Fibroblast of skin of scalp (primary cell): ENCODE measurements at regions not wholly inside any gene's neighbourhood (a gene's known extent, or its start where the extent isn't known, plus 50 kb on each side); places are given as distances from the start of the nearest gene placed in this dataset.
"Not testable (repeated sequence)": the region's sequence is repeated elsewhere in the genome, so short reads cannot be mapped to it uniquely, and the experiment has no call there.

Experiments used
- DNase-seq: peaks from one replicate; pipeline ENCODE4 v3.0.0-alpha.2; 2013

DNA sequence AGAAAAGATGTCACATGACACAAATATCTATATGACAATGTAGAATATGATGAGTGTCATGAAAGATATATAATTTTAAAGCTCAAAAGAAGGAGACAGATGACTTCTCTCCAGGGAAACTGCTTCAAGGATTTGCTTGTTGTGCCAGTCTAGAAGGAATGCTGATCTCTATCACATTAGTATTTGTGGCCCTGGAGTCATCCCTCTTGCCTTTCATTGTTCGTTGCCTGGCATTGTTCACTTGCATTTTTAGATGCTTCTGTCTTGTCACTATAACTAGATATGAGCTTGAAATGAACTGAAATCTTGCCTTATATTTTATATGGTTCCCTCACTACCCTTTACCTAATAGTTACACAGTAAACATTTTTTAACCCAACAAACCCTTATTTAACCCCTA lies 207.5 kb downstream of the ZNF608 start:
- DNase-seq: no peak

DNA sequence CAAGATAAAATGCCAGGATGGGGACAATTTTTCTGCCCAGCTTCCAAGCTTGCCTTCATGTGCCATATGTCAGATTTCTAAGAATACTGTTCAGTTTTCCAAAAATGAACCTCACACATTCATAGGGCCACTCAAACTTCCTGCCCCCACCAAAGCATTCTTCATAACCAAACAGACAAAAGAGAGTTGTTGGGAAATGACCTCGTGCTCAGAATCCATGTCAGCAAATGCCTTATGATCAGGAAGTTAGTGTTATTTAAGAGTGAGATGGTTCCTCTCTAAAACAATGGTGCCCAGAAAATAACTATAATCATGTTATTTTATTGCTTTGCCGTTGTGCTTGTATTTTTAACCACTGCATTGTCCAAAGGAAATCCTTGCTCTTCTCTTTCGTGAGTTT lies 208.2 kb downstream of the ZNF608 start:
- no peak for DNase-seq

DNA sequence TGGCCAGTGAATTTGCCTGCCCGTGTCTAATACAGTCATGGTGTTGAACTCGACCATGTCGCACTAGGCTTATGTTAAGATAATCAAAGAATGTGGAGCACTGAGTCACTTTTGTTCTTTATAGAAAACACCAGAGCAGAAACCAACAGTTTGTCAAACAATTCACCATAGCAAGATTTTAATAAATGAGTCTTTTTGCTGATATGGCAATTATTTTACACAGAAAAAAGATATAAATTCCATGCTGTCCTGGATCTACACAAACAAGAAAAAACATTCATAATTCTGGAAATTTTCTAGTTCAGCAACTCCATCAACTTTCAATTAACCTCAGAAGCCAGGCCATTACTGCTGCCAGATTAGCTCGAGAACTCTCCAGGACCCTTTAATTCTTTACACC lies 208.9 kb downstream of the ZNF608 start:
- DNase-seq: no peak

DNA sequence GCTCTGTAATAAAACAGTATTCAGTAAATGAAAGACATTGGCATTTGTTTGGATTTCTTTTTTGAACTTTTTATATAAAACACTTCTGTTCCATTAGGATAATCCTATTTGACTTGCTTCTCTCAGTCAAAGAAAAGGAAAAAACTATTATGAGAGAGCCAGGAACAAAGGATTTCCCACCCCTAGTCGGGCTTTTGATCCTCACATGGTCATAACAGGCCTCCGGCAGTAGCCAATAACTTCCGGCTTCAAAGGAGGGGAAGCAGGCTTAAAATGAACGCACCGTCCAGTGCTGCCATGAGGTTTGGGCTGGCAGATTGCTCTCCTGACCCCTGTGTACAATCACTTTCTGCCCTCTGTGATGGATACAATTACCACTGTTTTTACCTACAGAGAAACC lies 209.3 kb downstream of the ZNF608 start:
- DNase-seq: no peak

DNA sequence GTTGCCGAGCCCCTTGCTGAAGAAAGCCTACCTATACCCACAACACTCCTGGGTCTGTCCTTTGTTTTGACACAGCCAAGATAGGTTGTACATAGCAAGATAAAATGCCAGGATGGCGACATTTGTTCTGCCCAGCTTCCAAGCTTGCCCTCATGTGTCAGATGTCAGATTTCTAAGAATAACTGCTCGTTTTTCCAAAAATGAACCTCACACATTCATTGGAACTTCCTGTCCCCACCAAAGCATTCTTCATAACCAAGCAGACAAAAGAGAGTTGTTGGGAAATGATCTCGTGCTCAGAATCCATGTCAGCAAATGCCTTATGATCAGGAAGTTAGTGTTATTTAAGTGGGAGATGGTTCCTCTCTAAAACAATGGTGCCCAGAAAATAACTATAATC lies 210.1 kb downstream of the ZNF608 start:
- DNase-seq: no peak

DNA sequence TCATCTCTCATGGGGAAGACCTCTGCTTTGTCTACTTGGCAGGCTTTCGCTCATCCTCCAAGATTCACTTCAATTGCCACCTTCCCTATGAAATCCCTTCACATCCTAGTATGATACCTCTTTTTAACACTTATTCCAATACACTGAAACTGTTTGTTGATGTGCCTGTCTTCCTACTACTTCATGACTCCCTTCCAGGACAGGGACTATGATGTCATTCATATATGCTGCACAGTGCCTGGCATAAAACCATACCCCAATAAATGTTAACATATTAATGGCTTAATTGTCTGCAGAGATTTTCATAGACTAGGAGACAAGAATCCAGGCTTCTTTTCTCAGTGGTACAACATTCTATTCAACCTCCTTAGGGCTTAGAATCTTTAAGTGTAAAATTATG lies 215.5 kb downstream of the ZNF608 start:
- no peak for DNase-seq

DNA sequence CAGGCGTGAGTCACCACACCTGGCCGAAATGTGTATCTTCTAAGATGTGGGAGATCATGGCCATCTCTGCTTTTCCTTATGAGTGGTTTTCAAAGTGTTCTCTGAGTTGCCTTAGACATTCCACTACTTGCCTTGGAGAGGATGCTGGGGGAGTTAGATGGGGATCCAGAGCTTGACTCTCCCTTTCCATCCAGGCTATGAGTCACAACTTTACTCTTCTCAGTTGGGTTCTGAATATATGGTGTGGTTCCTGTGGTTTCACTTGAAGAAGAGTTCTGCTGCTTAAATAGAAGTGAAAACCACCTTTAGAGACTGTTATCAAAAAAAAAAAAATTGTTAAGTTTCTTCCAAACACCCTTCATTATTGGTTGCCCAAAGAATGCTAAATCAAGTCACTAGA lies 217.6 kb downstream of the ZNF608 start:
- DNase-seq: peak; percentile 42

DNA sequence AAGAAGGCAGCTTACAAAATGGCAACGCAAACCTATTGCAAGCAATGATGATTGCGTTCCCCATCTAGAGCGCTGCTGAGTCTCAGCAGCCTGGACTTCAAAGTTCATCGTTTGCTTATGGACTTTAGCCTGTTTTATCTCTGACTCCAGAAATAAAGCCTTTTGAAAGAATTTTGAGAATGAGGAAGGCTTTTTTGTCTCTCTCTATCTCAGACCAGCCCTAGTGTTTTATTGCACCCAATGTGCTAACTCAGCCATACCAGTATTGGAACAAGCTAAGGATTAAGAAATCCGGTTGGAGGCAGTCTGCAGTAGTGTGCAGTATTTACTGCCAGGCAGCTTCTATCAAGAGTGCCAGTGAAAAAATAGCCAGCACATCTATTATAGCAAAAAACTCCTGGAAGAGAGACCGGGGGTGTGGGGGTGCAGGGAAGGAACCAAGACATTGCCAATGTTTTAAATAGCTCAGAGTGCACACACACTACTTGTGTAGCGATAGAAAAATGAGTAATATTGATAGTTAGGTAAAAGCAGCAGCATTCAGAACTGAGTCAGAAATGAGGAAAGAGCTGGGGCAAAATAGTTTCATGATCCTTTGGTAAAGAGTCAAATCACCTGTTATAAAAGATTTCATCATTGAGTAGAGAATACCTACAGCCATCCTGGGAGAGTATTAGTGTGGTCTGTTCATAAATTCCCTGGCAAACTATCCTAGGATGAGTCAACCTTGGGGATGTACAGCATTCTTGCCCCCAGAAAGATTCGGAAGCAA lies 219.0 kb downstream of the ZNF608 start:
- DNase-seq: no peak

DNA sequence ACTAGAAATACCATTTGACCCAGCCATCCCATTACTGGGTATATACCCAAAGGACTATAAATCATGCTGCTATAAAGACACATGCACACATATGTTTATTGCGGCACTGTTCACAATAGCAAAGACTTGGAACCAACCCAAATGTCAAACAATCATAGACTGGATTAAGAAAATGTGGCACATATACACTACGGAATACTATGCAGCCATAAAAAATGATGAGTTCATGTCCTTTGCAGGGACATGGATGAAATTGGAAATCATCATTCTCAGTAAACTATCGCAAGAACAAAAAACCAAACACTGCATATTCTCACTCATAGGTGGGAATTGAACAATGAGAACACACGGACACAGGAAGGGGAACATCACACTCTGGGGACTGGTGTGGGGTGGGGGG lies 220.4 kb downstream of the ZNF608 start:
- DNase-seq: not testable (repeated sequence)

DNA sequence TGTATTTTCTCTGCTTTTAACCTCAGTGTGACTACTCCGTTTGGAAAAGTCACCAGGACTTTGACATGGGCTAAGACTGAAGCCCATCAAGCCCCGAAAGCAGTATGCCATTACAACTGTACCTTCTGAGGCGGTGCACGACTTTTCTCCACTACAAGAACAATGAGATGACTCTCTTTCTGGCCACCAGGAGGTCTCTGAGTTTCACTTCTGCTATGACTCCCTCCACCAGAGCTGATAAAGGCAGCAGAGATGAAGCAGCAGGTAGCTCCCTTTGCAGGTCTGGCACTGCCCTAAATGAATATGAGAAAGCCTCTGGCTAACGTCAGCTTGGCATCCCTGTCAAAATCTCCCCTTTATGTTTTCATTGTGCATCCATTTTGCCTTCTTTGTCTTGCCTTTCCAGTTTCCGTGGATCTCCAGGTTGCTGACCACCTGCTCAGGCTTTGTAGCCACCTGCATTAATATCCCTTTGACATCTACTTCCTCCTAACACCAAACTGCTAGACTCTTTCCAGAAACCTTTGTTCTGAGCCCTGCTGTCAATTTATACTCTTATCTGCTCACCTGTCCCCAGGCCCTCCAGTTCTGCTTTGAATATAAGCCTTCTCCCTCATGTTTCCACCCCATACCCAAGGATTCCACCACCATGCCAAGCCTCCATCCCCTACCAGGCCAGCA lies 221.7 kb downstream of the ZNF608 start:
- no peak for DNase-seq

DNA sequence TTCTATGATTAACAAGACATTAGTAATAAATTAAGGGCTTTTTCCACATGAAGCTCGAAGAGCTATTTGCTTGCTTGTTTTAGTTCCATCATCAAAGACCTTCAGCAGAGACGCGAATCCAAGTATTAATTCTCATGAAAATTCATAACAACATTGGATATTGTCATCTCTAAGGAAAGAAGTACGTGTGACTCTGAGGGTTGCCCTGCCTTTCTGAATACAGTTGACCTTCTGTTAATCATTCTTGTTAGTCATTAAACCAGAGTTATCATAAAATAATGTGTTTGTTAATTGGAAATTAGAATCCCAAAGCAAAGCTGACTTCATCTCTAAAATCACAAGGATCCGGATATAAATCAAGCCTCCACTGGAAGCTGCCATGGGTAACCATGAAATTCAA lies 222.5 kb downstream of the ZNF608 start:
- no peak for DNase-seq

DNA sequence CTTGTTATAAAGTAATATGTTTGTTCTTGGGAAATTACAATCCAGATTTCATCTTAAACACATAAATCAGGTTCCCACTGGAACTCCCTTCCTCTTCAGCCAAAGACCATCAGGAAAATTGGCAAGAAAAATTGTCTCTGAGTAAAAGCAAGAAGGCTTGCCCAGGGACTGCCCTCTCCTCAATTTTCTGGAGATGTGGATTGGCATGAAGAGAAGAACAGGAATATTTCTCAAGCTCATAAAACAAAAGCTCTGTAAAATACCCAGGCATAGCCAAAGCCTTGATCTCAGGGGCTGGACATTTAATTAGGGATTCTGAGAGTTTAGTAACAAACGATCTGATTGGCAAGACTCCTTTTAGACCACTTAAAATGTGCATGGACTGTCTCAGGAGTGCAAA lies 223.4 kb downstream of the ZNF608 start:
- DNase-seq: no peak

DNA sequence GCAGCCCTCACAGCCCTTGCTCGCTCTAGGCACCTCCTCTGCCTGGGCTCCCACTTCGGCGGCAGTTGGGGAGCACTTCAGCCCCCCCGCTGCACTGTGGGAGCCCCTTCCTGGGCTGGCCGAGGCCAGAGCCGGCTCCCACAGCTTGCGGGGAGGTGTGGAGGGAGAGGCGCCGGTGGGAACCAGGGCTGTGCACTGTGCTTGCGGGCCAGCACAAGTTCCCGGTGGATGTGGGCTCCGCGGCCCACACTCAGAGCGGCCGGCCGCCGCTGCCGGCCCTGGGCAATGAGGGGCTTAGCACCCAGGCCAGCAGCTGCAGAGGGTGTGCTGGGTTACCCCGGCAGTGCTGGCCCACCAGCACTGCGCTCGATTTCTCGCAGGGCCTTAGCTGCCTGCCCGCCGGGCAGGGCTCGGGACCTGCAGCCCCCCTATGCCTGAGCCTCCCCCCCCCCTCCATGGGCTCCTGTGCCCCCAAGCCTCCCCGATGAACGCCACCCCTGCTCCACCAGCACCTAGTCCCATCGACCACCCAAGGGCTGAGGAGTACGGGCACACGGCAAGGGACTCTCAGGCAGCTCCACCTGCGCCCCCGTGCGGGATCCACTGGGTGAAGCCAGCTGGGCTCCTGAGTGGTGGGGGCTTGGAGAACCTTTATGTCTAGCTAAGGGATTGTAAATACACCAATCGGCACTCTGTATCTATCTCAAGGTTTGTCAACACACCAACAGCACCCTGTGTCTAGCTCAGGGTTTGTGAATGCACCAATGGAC lies 224.8 kb downstream of the ZNF608 start:
- no peak for DNase-seq

DNA sequence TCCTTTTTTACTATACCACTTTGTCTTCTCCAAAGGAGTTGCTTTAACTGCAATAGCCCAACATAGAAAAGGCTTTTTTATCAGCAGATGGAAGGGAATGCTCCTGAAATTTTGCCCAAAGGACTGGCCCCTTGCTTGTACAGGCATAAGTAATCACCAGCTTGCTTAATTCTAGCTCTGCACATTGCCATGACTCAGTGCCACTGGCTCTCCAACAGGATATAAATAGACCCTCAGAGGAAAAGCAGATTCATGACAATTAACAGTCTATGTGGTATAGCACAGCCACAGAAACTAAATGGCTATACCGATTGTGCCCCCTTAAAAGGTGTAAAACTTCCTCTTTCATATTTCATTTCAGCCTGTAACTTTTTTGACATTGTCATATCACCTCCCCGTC lies 227.0 kb downstream of the ZNF608 start:
- peak; percentile 81 for DNase-seq

DNA sequence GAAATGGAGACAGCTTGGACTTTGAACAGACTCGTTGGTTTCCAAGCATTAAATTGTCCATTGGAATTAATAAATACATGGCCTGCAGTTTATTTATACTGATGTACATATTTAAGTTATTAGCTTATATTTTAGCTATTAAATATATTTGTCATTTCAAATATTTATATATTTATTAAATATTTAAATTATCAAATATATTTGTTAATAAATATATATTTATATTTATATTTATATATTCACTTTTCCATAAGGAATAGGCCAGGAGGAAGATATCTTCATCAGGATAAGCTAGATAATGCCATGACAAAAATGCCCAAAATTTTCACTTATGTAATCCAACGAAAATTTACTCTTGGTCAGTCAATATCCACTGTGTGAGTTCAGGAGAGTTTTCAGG lies 229.9 kb downstream of the ZNF608 start:
- DNase-seq: no peak

DNA sequence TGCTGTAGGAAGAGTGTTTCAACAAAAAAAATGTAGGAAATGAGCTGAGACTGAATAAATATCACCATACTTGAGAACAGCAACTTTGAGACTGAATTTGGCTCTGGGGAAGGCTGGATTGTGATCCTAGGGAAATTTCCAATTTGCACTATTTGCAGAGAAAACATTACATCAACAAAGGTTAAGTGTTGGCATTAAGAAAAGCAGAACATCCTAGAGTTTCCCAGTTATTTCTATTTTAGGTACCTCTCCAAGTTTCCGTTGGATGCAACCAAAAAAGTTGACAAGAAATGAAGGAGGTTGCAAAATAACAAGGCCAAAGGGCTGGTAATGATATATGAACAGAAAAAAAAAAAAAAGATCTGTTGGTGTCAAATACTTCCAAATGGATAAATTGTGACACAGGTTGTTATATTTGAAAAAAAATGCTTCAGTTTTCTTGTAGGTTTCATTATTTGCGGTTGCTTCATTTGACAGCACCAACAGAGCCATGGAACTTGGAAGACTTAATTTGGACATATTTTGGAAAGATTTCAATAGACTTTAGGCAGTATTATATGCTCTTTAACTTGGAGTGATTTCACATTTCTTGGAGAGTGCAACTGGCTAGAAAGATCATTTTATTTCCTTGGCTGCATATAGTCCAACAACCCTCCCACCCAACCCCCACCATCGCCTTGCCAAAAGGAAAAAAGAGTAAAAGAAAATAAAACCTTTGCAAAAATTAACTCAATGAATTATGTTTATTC lies 230.8 kb downstream of the ZNF608 start:
- DNase-seq: no peak

DNA sequence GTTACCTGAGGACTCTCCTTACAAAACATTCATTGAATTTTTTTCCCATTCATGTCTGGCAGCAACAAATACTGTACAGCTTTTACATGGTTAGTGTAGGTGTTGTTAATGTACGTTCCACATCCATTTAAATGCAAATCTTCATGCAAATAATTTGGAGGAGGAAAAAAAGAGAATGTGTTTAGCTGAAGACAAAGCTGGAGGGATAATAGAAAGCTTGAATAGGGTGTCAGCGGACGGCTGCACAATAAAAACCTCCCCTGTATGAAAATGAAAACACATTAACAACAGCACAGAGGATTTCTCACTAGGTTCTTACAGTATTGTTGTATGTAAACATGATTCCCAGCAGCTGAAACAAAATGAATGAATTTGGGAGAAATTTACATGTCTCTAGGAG lies 231.5 kb downstream of the ZNF608 start:
- no peak for DNase-seq

DNA sequence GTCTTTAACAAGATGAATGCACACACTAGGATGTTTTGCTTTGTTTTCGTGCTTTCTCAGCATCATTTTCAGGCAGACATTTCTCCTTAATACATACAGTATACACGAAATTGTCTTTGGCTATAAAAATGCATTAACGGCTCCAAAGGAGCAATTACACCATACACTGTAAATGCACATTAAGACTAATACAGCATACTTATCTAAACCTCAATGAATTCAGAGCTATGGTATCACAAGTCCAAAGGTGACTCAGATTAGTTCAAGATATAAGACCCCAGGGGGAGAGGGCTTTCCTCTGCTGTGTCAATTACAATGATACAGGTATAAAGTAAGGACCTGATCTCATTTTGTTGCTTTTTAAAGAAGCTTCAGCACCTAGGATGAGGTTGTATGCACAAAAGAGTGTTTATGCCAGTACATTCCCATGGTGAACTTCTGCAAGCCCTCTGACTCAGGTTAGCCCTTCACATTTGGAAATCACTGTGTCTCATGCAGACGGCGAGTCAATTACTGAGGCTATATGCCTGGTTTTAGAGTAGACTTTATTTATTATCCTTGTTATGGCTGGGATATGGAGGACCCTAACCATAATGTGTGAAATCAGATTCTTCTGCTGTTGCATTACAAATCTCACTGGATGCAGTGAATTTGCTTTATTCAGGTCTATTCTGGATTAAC lies 233.3 kb downstream of the ZNF608 start:
- no peak for DNase-seq

DNA sequence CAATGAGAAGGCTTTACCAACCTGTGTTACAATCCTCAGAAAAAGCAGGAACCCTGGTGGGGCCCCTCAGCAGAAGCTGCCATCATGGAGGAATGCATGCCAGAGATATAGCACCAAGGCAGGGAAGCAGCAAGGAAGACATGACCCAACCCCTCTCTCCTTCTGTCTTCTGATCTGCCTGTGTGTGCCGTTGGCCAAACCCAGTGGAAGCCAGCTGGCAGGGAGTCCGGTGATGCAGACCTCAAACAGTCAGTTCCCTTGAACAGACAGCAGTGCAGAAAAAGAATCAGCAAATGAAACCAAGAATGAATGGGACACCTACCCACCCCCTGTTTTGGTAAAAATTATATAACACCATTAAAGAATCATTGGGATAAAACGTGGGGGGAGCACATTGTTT lies 234.2 kb downstream of the ZNF608 start:
- DNase-seq: no peak

DNA sequence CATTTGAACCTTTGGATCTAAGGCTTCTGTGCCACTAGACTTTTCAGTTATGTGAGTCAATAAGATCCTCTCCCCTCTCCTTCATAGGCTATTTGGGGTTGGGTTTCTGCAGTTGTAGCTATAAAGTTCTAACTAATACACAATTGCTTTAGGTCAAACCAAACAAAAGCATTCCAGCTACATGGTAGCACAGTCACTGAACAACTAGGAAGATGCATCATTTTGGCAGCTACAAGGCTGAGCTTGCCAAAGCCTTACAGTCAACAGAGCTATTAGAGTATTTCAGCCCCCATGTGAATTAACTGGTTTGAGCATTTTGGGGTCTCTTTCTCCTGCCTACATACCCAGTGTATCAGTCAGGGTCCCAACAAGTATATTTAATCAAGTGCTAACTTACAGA lies 234.6 kb downstream of the ZNF608 start:
- DNase-seq: no peak

DNA sequence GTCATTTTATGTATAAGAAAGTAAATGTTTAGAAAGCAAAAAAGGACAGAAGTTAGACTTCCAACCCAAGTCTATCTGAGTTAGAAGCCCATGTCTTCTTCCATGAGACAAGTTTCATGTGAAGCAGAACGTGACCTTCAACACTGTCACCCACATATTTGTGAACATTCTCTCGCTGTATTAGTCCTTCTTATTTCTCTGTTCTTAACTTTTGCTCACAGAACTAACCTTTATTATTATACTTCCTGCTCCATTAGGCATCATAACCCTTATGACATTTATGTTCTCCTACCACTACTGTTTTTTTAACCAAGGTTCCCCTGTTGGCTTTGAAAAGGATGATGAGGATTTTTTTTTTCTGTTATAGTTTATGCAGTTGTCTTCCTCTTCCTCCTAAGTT lies 238.8 kb downstream of the ZNF608 start:
- no peak for DNase-seq
